CD14-positive monocyte (primary cell): ENCODE measurements at regions not wholly inside any gene's neighbourhood (a gene's known extent, or its start where the extent isn't known, plus 50 kb on each side); places are given as distances from the start of the nearest gene placed in this dataset.

Experiments used
- DNase-seq, 3 donors: peaks; one replicate each; pipeline ENCODE4 v3.0.0-alpha.2; 2011 to 2022
- H2AFZ ChIP-seq: 2 replicates; pipeline ENCODE4 v1.6.0; 2012; ENCODE audit warnings: mild to moderate bottlenecking, low read depth, low read length, inconsistent platforms; ENCODE audit not compliant: insufficient read depth, poor library complexity, severe bottlenecking
- H3K27ac ChIP-seq, 2 donors: 1 replicate in 1 of 2; 2 replicates in 1 of 2; pipeline ENCODE4 v1.5.1; 2012 to 2013; ENCODE audit warnings: low read length in 2 of 2, control low read depth in 1 of 2, inconsistent platforms in 1 of 2, low read depth in 1 of 2, mild to moderate bottlenecking in 1 of 2
- H3K27me3 ChIP-seq, 2 donors: one replicate each; pipeline versions ENCODE4 v1.6.0 to v1.6.1; 2011 to 2013; ENCODE audit warnings: low read length in 2 of 2; ENCODE audit not compliant: control insufficient read depth in 2 of 2, insufficient read depth in 2 of 2
- H3K36me3 ChIP-seq, 2 donors: replicated peaks in 1 of 2; 1 replicate in 1 of 2; 2 replicates in 1 of 2; pipeline versions ENCODE4 v1.5.1 to v1.6.1; 2012 to 2013; ENCODE audit warnings: low read length in 2 of 2, control low read depth in 1 of 2, inconsistent platforms in 1 of 2, mild to moderate bottlenecking in 1 of 2; ENCODE audit not compliant: insufficient read depth in 2 of 2, control insufficient read depth in 1 of 2
- H3K4me1 ChIP-seq, 2 donors: 1 replicate in 1 of 2; 2 replicates in 1 of 2; pipeline versions ENCODE4 v1.5.1 to v1.6.1; 2012 to 2013; ENCODE audit warnings: low read length in 2 of 2, control low read depth in 1 of 2, inconsistent platforms in 1 of 2, mild to moderate bottlenecking in 1 of 2, moderate library complexity in 1 of 2; ENCODE audit not compliant: insufficient read depth in 2 of 2, control insufficient read depth in 1 of 2
- H3K4me2 ChIP-seq: replicated peaks from 2 replicates; pipeline ENCODE3; 2012; ENCODE audit warnings: low read length, moderate library complexity, mild to moderate bottlenecking; ENCODE audit not compliant: poor library complexity, severe bottlenecking; ENCODE audit errors: extremely low read depth
- H3K4me3 ChIP-seq, 3 experiments: fragments of 200-600 bp in 1 of 3; sonication (generic) in 1 of 3; replicated peaks in 1 of 3; 1 replicate in 2 of 3; 2 replicates in 1 of 3; pipeline ENCODE4 v1.5.1; 2011 to 2013; ENCODE audit warnings: low read length in 3 of 3, mild to moderate bottlenecking in 3 of 3, control low read depth in 2 of 3, low read depth in 2 of 3, inconsistent platforms in 1 of 3, moderate library complexity in 1 of 3
- H3K79me2 ChIP-seq: 2 replicates; pipeline ENCODE4 v1.6.0; 2012; ENCODE audit warnings: mild to moderate bottlenecking, control low read depth, inconsistent platforms, low read length, moderate library complexity; ENCODE audit not compliant: insufficient read depth
- H3K9ac ChIP-seq: 2 replicates; pipeline ENCODE4 v1.6.0; 2017; ENCODE audit warnings: low read length, mild to moderate bottlenecking; ENCODE audit not compliant: insufficient read depth, poor library complexity, severe bottlenecking
- H3K9me3 ChIP-seq, 2 donors: replicated peaks in 1 of 2; 1 replicate in 1 of 2; 2 replicates in 1 of 2; pipeline versions ENCODE4 v1.5.1 to v1.6.1; 2012 to 2013; ENCODE audit warnings: low read length in 2 of 2, control low read depth in 1 of 2; ENCODE audit not compliant: control insufficient read depth in 1 of 2, insufficient read depth in 1 of 2
- H4K20me1 ChIP-seq: 2 replicates; pipeline ENCODE4 v1.6.0; 2012; ENCODE audit warnings: mild to moderate bottlenecking, low read length, control low read depth, moderate library complexity; ENCODE audit not compliant: insufficient read depth
- H3K27ac Mint-ChIP-seq, 7 donors: one replicate each; pipeline ENCODE4 v1.8.0; 2020; ENCODE audit warnings: mild to moderate bottlenecking in 7 of 7, mixed read lengths in 7 of 7, moderate library complexity in 6 of 7, inconsistent platforms in 2 of 7
- H3K27me3 Mint-ChIP-seq, 3 donors: one replicate each; pipeline ENCODE4 v1.8.0; 2021 to 2022; ENCODE audit warnings: low read depth in 3 of 3, mild to moderate bottlenecking in 3 of 3, mixed read lengths in 3 of 3, moderate library complexity in 3 of 3, inconsistent platforms in 1 of 3
- H3K36me3 Mint-ChIP-seq, 2 donors: one replicate each; pipeline ENCODE4 v1.8.0; 2020; ENCODE audit warnings: mixed read lengths in 2 of 2, inconsistent platforms in 1 of 2, mild to moderate bottlenecking in 1 of 2
- H3K4me1 Mint-ChIP-seq: one replicate; pipeline ENCODE4 v1.8.0; 2020; ENCODE audit warnings: mild to moderate bottlenecking, mixed read lengths
- H3K4me3 Mint-ChIP-seq, 2 donors: one replicate each; pipeline ENCODE4 v1.8.0; 2020; ENCODE audit warnings: mild to moderate bottlenecking in 2 of 2, mixed read lengths in 2 of 2, moderate library complexity in 1 of 2
- H3K9me3 Mint-ChIP-seq, 7 donors: one replicate each; pipeline ENCODE4 v1.8.0; 2020 to 2022; ENCODE audit warnings: mixed read lengths in 7 of 7, mild to moderate bottlenecking in 6 of 7, moderate library complexity in 6 of 7, inconsistent platforms in 2 of 7
- WGBS: methylation state at CpG from one replicate; pipeline ENCODE4 v1.1.5; 2013; ENCODE audit warnings: missing lambda C conversion rate; ENCODE audit not compliant: insufficient coverage; 5-methylcytosine and 5-hydroxymethylcytosine counted together
- intact Hi-C, 2 donors: fragments of 100-400 bp; cut with micrococcal nuclease; formaldehyde crosslinking; loops; one replicate each; pipeline versions ENCODE4 v1.15.0 to v1.15.1; 2023
- TF ChIP-seq, protein P1 (sequence below): fragments of 200-600 bp; IDR thresholded peaks from one replicate; pipeline ENCODE4 v1.8.0; 2022; ENCODE audit warnings: antibody characterized with exemption, mild to moderate bottlenecking

DNA sequence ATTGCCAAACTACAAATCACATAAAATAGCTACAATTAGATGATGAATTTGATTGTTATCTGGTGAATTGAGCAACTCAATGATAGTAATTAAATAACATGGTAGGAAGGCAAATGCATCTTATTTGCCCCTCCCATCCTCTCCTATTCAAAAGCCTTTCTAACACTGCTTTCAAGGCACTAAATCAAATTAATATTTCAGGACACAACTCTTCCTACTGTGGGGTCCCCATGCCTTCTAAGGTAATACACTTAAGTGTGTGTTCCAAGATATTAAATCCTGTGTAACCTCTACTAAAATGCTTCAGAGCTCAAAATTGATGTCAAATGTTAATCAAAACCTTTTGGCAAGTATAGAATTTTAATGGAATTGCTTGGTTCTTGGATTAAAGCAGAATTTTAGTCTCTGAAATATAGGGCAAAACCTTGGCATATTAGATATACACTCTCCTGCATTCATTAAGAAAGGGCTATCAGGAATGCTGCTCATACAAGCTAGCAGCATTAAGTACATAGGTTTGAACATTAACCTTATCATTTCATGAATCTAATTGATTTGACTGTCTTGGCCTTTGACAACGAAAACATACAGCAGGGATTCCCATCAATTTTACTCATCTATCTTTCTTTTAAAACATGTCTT lies 371.8 kb upstream of the GALNTL6 start:
- Histone ChIP-seq H3K27me3 (no peaks in the 10 kb centered on the region), H3K9ac (no peak overlapping the region), H4K20me1 (no peaks in the 10 kb centered on the region), H3K4me3 (no peak overlapping the region), H3K9me3 (no peaks in the 10 kb centered on the region), H3K36me3 (no peaks in the 10 kb centered on the region), H3K79me2 (no peaks in the 10 kb centered on the region), H2AFZ (no peak overlapping the region), H3K4me1 (no peaks in the 10 kb centered on the region), H3K4me2 (no peak overlapping the region), H3K27ac (no peak overlapping the region)
- intact Hi-C loops, result no loop called here
- H3K9me3 Mint-ChIP-seq, result peaks cover 0 to 6% (median 2%) of the 10 kb centered on the region in 7 donors
- TF ChIP-seq, protein P1, sequence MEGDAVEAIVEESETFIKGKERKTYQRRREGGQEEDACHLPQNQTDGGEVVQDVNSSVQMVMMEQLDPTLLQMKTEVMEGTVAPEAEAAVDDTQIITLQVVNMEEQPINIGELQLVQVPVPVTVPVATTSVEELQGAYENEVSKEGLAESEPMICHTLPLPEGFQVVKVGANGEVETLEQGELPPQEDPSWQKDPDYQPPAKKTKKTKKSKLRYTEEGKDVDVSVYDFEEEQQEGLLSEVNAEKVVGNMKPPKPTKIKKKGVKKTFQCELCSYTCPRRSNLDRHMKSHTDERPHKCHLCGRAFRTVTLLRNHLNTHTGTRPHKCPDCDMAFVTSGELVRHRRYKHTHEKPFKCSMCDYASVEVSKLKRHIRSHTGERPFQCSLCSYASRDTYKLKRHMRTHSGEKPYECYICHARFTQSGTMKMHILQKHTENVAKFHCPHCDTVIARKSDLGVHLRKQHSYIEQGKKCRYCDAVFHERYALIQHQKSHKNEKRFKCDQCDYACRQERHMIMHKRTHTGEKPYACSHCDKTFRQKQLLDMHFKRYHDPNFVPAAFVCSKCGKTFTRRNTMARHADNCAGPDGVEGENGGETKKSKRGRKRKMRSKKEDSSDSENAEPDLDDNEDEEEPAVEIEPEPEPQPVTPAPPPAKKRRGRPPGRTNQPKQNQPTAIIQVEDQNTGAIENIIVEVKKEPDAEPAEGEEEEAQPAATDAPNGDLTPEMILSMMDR, result no peak
- WGBS, result 67% methylated on average over 1 of the region's 1 CpG
- DNase-seq, result no peak
- no peaks in the 10 kb centered on the region for H3K36me3 Mint-ChIP-seq
- H3K4me3 Mint-ChIP-seq, result no peak overlapping the region
- H3K27me3 Mint-ChIP-seq, result peaks cover 0 to 1% (median 0%) of the 10 kb centered on the region in 3 donors
- H3K27ac Mint-ChIP-seq, result no peak overlapping the region
- no peaks in the 10 kb centered on the region for H3K4me1 Mint-ChIP-seq

- H3K4me1 Mint-ChIP-seq, result no peaks in the 10 kb centered on the region
These were observed 379.5 kb upstream of the GALNTL6 start for GRCh38 chr4:171433674-171434073.

More at GRCh38 chr4:171433674-171434073, 379.5 kb upstream of the GALNTL6 start:
- Mint-ChIP-seq H3K27me3 (no peaks in the 10 kb centered on the region), H3K9me3 (peaks cover 0 to 6% (median 2%) of the 10 kb centered on the region in 7 donors), H3K27ac (no peak overlapping the region), H3K36me3 (no peaks in the 10 kb centered on the region), H3K4me3 (no peak overlapping the region)
- Histone ChIP-seq H3K4me1 (no peaks in the 10 kb centered on the region), H3K27me3 (no peaks in the 10 kb centered on the region), H3K79me2 (no peaks in the 10 kb centered on the region), H3K4me2 (no peak overlapping the region), H3K9me3 (no peaks in the 10 kb centered on the region), H3K4me3 (no peak overlapping the region), H4K20me1 (no peaks in the 10 kb centered on the region), H3K9ac (no peak overlapping the region), H2AFZ (no peak overlapping the region), H3K36me3 (no peaks in the 10 kb centered on the region), H3K27ac (no peak overlapping the region)
- intact Hi-C loops, result no loop called here
- TF ChIP-seq, protein P1, result no peak
- DNase-seq, result no peak
